GM18499 (cell line): ENCODE measurements at regions not wholly inside any gene's neighbourhood (a gene's known extent, or its start where the extent isn't known, plus 50 kb on each side); places are given as distances from the start of the nearest gene placed in this dataset.
"Not testable (repeated sequence)": the region's sequence is repeated elsewhere in the genome, so short reads cannot be mapped to it uniquely, and the experiment has no call there.

ENCODE experiments used
- ATAC-seq: cut with Tn5 transposase; IDR thresholded peaks from one replicate; pipeline ENCODE4 v1.9.1; 2021; ENCODE audit warnings: moderate number of reproducible peaks; ENCODE audit not compliant: insufficient read depth, unreplicated experiment

DNA sequence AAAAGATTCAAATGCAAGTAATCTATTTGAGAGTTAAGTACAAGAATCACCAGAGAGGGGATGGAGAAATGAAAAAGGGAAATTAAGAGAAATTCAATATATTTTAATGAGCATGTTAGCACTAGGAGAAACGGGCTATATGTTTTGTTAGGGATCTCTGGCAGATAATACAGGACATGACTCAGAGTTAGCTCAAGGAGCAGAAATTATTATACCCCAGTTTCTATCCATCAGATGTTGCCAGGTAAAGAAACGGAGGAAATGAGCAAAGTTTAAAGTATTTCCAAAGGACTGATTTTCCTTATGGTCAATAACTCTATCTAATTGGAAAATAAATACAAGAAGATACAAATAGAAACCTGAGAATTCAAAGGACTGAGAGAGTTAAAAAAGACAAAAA is 867.6 kb downstream of the TRAM1L1 start:
- ATAC-seq, result no peak

- no peak for ATAC-seq
These were observed 869.8 kb downstream of the TRAM1L1 start for GRCh38 chr4:116215622-116216021.

DNA sequence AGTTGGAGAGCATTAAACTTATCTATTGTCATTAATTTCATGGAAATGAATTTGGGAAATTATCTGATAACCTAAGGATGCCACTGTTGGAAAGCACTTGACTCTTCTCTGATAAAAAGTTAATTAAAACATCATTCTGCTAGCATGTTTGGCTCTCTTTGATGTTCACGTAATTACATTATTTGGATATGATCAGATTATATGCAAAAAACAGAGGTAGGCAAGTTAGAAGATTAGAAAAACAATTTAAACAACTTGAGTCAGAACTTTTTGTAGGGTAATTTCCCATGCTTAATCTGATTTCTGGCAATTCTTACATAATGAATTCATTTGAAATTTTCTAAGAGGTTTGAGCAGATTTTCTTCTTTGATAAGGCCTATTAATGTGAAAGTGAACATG is 882.9 kb downstream of the TRAM1L1 start:
- ATAC-seq, result no peak

GRCh38 chr4:116197317-116197809 is 888.0 kb downstream of the TRAM1L1 start:
- no peak for ATAC-seq

GRCh38 chr4:116183241-116183640 is 902.1 kb downstream of the TRAM1L1 start:
- ATAC-seq, result no peak

- no peak for ATAC-seq
These were observed 905.2 kb downstream of the TRAM1L1 start for GRCh38 chr4:116180157-116180601.

GRCh38 chr4:116151371-116151770 is 934.0 kb downstream of the TRAM1L1 start:
- ATAC-seq, result not testable (repeated sequence)

DNA sequence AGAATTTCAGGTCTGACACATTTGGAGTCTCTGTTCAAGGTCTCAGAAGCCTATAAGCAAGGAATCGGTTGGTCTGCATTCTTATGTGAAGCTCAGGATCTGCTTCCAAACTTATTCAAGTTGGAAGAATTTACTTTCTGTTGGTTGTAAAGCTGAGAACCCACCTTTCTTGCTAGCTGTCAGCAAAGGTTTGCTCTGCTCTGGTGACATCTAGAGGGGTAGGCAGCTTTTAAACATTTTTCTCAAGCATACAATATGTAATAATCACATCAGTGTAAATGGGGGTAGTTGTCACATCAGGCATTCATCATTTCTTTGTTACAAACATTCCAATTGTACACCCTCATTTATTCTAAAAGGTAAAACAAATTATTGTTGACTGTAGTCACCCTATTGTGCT is 935.2 kb downstream of the TRAM1L1 start:
- no peak for ATAC-seq

- ATAC-seq, result no peak
These were observed 942.2 kb downstream of the TRAM1L1 start for GRCh38 chr4:116143198-116143597.

GRCh38 chr4:116132946-116133345 is 952.4 kb downstream of the TRAM1L1 start:
- no peak for ATAC-seq

GRCh38 chr4:116126794-116127193 is 958.6 kb downstream of the TRAM1L1 start:
- no peak for ATAC-seq

DNA sequence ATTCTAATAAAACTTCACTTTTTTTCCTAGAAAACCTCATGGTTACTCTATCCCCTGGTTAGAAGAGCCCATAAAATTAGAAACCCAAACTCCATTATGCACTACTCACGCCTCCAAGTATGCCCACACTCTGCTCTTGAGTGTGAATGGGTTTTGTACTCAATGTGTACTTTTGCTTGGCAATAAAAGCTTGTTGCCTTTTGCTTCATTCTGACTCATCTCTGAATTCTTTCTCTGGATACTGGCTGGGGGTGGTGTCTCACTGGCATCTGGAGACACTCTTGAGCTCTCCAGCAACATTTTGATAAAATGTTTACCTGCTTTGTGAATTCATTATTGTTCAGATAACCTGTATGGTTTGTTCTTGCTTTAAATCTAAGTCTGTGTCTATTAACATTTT is 963.3 kb downstream of the TRAM1L1 start:
- ATAC-seq, result no peak

- no peak for ATAC-seq
These were observed 967.2 kb downstream of the TRAM1L1 start for GRCh38 chr4:116118221-116118620.

DNA sequence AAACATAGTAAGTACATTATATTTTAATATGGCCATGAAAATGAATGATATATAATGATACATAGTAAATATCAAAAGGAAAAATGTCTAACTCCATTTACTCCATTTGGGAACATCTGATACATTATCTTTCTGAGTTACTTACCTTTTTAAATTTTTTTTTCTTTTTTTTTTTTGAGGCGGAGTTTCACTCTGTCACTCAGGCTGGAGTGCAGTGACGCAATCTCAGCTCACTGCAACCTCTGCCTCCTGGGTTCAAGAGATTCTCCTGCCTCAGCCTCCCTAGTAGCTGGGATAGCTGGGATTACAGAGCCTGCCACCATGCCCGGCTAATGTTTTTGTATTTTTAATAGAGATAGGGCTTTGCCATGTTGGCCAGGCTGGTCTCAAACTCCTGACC is 972.5 kb downstream of the TRAM1L1 start:
- ATAC-seq, result not testable (repeated sequence)

DNA sequence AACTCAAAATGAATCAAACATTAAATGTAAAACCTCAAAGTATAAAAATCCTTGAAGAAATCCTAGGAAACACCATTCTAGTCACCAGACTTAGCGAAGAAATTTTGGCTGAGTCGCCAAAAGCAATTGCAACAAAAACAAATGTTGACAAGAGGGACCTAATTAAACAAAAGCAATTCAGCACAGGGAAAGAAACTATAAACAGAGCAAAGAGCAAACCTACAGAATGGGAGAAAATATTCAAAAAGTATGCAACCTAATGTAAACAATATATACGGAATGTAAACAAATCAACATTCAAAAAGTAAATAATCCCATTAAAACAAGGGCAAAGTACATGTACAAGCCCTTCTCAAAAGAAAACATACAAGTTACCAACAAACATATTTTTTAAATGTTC is 974.7 kb downstream of the TRAM1L1 start:
- ATAC-seq, result no peak

- ATAC-seq, result no peak
These were observed 976.8 kb downstream of the TRAM1L1 start for GRCh38 chr4:116108606-116109005.

- ATAC-seq, result no peak
These were observed 984.1 kb downstream of the TRAM1L1 start for GRCh38 chr4:116101321-116101720.

DNA sequence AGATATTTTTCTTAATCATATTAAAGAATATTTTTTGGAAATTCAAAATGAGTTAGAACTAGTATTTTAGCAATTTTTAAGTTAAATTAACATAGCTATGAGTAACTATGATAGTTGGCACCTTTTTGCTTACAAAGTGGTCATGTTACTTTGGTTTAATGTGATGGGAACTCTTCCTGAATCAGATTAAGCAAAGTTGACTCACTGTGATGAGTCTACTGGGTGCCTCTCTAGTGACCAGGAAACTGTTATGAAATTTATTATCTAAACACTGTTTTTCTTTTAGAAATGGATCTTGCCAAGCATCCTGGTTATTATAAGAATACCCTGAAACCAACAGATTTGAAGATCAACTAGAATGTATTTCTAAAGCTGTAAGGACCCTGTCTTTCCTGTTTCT is 985.8 kb downstream of the TRAM1L1 start:
- ATAC-seq, result no peak

- ATAC-seq, result not testable (repeated sequence)
These were observed 983.9 kb upstream of the NDST4 start for GRCh38 chr4:116097353-116097752.

DNA sequence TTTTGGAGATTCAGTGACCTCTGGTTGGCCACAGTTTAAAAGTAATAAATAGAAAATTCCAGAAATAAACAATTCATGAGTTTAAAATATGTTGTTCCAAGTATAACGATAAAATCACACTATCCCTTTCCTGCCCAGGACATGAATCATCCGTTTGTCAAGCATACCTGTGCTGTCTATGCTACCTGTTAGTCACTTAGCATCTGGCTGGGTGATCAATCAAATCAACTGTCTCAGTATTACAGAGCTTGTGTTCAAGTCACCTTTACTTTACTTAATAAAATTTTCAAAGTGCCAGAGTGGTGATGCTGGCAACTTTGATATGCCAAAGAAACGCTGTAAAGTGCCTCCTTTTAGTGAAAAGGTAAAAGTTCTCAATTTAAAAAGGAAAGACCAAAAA is 979.5 kb upstream of the NDST4 start:
- ATAC-seq, result no peak

DNA sequence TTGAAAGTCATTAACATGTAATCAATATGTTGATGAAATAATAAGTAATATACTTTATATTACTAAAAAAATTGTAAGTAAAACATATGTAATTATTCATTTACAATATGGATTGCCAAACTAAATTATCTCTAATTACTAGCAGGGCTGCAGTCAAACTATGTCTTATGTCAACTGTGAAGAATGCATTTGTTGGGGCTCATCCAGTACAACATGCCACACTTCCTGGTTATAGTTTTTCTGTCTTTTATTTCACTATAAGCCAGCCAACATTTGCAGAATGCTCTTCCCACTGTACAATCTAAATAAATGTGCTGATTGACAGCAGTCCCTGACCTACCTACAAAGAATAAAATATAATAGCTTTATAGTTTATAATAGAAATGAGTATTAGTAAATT is 975.4 kb upstream of the NDST4 start:
- no peak for ATAC-seq

DNA sequence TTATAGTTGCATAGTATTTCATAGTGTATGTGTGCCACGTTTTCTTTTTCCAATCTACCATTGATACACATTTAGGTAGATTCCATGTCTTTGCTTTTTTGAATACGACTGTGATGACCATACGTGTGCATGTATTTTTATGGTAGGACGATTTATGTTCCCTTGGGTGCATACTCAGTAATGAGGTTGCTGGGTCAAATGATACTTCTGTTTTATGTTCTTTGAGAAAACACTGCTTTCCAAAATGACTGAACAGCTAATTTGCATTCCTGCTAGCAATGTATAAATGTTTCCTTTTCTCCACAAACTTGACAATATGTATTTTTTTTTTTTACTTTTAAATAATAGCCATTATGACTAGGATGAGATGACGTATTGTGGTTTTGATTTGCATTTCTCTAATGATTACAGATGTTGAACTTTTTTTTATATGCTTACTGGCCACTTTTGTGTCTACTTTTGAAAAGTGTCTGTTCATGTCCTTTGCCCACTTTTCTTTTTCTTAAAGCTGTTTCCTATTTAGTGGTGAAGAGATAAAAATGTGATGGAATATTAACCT is 969.5 kb upstream of the NDST4 start:
- ATAC-seq, result no peak

- ATAC-seq, result no peak
These were observed 959.6 kb upstream of the NDST4 start for GRCh38 chr4:116073051-116073450.
